ENCODE measurements at regions not wholly inside any gene's neighbourhood (a gene's known extent, or its start where the extent isn't known, plus 50 kb on each side); places are given as distances from the start of the nearest gene placed in this dataset.

- no peak for TF ChIP-seq CTCF (IDR thresholded peaks at IDR 0.05)
- TF ChIP-seq POLR2AphosphoS5 (IDR thresholded peaks at IDR 0.05): no peak
- no peak for TF ChIP-seq POLR2A (IDR thresholded peaks at IDR 0.05; ENCODE audit: low read depth)
Measured at GRCh38 chr20:21609981-21610380, 95.5 kb upstream of the PAX1 start.

Data from esophagus muscularis mucosa (tissue), 3 donors.